ENCODE measurements at regions not wholly inside any gene's neighbourhood (a gene's known extent, or its start where the extent isn't known, plus 50 kb on each side); places are given as distances from the start of the nearest gene placed in this dataset.
"Not testable (repeated sequence)": the region's sequence is repeated elsewhere in the genome, so short reads cannot be mapped to it uniquely, and the experiment has no call there.

DNA sequence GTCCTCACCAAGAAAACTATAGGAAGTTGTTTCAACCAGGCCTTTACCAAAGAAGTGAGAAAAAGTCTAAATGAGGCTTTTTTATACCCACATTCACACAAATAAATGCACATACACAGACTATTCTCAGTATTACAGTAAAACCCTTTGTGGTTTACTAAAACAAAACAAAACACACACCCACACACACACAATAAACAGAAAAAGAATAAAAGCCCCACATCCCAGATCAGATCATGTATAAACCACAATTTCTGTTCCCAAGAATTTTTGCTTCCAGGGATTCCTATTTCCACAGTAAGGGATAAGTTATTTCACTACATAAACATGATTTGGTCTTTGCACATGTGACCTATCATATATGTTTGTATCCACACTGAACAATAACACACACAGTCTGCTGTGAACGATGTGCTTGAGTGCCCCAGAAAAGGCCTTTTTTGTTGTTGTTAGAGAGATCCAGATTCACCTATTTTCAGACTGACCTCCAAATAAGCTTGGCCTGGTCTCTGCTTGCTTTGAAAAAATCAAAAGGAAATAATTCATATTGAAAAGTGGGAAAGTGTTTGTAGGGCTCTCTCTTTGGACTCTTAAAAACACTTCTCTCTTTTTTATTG, 283.4 kb upstream of the ATP11B start:
- DNase-seq (ENCODE audit: low read depth): no peak

DNA sequence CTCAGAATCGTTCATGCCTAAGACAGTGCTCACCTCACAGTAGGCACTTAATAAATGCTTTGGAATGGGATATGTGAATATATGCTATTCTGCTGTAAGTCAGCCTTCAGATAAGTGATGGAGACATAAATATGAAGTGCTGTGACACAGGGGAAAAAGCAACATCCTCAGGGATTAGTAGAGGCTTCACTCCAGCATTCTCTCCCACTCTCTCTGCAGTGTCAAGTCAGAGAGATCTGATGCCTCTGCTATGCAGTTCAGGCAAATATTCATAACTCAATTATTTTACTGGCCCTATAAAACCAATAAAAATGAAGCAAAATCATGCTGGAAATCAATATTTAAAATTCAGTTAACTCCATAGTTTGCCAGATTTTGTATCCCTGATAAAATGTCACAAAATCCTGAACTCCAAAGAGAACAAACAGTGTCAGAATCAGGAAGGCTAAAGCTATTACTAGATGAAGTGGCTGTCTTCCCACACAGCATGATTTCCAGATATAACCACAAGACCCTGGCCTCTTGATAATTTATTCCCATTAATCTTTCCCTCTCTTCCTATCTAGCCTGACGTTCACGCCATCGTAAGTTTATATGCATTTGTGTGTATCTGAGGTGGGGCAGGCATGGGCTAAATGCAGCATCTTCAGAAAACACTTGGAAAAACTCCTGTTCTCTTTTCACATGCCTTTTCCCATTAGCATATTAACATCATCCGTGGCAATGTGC, 278.9 kb upstream of the ATP11B start:
- no peak for DNase-seq (ENCODE audit: low read depth)

DNA sequence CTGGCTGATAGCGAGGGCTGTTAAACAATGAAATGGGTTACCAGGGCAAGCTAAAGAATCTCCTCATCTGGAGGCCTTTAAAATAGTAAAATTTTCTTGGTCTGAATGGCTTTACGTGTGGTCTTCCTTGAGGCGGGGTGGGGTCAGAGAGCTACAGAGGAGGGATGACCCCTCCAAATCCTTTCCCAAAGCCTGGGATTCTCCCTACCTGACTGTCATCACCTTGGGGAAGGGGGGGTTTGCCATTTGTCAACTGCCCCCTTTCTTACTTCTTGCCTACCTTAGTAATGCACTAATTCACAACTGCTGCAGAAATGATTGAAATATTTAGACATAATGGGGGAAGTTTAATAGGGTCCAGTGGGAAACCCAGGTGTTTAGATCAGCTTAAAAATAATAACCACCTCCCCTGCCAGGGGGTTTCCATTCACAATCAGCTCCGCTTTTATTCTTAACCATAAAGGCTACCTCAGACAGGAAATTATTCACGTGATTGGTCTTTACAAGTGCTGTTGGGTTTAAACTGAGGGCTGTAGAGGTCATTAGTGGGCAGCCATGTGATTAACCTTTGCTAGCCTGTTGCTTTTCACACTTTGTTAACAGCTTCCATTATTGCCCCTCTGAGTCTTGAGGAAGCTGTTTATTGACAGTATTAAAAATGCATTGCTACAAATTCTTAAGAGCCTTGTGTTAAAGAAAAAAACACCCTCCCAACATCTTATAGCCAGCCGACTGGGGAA, 276.5 kb upstream of the ATP11B start:
- no peak for DNase-seq (ENCODE audit: low read depth)

DNA sequence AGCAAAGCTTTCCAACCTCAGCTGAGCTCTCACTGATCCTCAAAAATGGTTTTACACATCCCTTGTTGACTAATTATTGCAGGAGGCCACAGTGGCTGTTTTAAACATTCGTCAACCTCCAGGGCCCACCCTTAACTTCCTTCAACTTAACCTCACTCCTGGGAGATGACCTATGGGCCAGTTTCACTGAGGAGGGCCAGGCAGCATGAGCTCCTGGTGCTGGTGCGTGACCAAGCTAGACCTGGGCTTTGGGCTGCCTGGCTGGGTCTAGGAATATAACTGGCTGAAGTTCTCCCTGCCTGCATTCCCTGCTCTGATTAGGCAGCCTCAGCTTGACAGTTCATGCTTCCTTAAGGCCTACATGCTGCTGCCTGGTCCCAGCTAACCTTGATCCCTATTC, 273.7 kb upstream of the ATP11B start:
- no peak for DNase-seq (ENCODE audit: low read depth)

DNA sequence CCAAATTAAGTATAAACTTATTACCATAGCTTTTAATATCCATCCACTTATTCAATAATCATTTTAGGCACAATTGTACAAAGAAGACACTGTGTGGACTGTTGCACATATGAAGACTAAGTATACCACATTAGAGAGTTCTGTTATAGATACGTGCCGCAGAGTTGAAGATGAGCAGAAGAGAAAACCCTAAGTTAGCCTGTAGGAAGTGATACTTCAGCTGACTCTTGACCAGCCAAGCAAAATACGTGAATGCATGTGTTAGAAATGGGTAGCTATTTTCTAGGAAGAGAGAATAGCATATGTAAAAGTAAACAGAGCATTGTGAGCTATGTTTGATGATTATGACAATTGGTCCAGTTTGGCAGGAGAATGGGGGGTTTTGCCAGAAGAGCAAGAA, 272.0 kb upstream of the ATP11B start:
- no peak for DNase-seq (ENCODE audit: low read depth)

DNA sequence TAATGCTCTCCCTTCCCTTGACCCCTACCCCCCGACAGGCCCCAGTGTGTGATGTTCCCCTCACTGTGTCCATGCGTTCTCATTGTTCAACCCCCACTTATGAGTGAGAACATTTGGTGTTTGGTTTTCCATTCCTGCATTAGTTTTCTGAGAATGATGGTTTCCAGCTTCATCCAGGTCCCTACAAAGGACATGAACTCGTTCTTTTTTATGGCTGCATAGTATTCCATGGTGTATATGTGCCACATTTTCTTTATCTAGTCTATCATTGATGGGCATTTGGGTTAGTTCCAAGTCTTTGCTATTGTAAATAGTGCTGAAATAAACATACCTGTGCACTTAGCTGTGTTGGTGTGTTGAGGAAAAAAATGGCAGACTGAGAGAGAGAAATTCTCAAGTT, 269.9 kb upstream of the ATP11B start:
- DNase-seq (ENCODE audit: low read depth): not testable (repeated sequence)

DNA sequence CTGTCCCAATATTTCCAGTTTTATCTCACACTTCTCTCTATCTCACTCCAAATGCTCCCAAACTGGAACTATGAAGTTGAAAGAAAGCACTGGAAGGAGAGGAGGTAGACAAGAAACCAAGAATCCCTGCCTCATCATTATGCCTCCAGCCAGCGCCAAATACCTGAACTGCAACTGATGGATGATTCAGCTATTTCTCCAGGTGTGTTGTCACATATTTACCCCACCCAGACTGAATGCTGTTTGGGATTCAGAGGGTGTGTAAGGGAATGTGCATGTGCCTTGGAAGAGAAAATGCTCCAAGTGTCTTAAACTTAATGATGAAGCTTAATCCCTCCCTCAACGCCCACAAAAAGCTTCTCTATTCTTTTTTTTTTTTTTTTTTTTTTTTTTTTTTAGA, 269.5 kb upstream of the ATP11B start:
- no peak for DNase-seq (ENCODE audit: low read depth)

DNA sequence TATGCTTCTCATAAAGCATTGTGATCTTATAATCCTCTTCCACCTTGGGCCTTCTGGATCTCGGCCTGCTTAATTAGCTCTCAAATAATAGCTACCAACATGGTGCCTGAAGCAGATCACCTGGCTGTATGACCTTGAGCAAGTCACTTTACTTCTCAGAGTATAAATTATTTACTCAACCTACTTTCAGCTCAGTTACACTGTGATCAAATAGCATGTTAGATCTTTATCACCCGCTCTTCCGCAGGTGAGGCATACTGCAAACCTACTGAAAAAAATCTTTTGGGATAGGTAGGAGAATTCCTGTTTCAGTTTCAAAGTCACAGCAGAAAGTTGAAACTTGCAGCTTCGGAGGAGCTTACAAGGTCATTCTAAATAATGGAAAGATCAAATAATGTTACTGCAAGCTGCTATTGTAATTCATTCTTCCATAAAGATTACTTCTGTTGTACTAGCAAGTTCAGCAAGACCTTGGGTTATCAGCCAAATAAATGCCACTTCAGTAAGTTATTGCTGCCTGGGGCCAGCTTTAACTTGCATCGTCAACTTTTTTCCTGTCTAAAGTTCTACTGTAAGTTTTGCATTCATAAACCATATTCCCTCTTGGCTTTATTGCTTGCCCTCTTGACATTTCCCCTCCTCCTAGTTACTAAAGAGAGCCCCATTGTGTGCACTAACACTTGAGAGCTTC, 268.4 kb upstream of the ATP11B start:
- no peak for DNase-seq (ENCODE audit: low read depth)

DNA sequence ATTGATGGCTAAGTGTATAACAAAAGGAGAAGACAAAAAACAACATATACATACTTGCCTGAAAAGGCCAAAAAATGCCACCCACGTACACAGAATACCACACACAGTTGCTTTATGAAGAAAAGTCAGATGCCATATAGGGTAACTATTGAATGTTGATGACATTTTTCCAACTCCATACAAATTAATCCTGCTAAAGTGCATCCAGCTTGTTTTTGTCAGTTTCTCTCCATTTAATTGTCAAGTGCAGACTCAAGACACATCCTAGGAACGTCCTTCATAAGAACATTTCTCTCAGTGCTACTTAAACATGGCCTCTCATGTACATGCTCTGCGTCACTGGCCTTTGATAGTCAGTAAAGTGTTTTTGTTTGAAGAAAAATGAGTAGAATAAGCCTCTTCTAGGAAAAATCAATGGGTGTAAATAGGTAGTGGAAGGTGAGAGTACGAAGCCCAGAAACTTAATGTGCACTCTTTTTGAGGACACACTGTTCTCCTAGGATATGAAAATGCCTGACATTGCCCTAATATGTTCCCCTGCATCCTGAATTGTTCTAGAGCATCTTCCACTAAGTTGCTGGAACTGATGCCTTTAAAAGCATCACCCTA, 267.4 kb upstream of the ATP11B start:
- DNase-seq (ENCODE audit: low read depth): no peak

DNA sequence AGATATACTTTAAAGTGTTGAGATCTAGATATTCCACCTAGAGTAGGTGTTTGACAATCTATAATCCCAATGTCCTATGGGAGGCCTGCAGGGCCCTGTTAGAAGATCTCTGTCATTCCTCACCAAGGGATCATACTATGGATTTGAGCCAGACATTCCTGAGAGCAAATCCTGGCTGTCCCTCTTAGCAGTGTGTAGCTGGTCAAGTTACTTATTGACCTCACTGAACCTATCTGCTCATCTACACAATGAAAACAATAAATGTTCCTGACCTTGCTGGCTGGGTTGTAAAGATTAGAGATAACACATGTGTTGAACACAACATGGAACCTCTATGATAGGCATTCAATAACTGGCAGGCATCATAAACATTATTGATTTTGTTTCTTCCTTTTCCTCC, 265.6 kb upstream of the ATP11B start:
- no peak for DNase-seq (ENCODE audit: low read depth)

DNA sequence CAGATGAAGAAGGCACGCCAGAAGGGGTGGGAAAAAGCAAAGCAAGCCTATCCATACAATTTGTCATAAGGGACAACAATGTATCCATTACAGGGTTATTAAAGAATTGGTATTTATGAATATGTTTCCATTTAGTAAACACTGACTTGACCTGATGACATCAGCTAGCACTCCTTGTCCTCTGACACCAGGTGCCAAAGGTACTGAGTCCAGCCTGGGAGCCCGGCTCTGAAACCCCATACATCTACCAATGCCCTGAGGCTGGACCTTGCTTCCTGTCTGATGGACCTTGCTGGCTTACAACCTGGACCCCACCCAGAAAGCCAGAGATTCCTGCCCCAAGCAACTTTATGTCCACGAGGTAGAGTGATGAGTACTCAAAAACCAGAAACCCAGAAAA, 263.0 kb upstream of the ATP11B start:
- DNase-seq (ENCODE audit: low read depth): no peak

DNA sequence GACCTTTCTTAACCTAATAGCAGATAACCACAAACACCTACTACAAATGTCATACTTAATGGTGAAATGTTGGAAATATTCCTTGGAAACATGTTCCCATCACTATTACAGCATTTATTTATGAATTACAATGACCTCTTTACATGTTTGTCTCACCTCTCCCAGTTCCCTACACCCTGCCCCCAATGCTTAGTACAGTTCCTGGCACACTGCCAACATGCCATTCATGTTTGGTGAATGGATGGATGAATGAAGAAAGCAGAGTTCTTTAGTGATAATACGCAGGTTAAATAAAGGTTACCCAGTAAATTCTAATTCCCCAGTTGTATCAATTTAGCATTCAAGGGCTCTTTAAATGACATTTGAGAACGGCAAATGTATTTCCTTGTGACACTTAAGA, 259.9 kb upstream of the ATP11B start:
- no peak for DNase-seq (ENCODE audit: low read depth)

DNA sequence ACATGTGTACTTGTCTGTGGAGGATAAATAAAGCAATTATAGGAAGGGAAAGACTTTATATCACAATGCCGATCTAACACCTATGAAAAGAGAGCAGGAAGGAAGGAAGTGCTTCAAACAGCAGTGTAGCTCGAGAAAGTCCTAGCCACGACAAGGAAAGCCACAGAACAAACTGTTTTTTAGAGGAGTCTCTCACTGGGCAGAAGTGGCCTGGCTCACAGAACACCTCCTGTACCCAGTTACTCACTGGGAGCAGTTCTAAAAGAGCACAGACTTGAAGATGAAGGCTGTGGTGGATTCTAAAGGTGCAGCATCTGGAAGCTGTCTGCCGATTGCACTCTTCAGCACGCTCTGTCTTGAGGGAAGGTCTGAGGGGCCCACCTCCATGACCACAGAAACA, 248.8 kb upstream of the ATP11B start:
- DNase-seq (ENCODE audit: low read depth): no peak

DNA sequence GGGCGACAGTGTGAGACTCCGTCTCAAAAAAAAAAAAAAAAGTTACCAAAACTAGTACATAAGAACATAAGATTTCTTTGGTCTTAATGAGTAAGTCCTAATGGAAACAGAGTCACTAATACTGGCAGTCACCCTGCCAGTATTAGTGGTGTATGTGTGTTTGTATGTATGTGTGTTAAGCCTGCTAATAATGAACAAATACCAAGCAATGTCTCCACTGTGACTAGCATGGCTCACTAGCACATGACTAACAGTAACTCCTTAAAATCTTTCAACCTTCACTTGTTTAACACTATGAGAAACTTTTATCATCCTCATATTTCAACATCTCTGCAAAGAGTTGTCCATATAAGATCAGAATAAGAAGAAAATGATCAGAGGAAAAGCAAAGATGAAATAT, 231.0 kb upstream of the ATP11B start:
- DNase-seq (ENCODE audit: low read depth): no peak

DNA sequence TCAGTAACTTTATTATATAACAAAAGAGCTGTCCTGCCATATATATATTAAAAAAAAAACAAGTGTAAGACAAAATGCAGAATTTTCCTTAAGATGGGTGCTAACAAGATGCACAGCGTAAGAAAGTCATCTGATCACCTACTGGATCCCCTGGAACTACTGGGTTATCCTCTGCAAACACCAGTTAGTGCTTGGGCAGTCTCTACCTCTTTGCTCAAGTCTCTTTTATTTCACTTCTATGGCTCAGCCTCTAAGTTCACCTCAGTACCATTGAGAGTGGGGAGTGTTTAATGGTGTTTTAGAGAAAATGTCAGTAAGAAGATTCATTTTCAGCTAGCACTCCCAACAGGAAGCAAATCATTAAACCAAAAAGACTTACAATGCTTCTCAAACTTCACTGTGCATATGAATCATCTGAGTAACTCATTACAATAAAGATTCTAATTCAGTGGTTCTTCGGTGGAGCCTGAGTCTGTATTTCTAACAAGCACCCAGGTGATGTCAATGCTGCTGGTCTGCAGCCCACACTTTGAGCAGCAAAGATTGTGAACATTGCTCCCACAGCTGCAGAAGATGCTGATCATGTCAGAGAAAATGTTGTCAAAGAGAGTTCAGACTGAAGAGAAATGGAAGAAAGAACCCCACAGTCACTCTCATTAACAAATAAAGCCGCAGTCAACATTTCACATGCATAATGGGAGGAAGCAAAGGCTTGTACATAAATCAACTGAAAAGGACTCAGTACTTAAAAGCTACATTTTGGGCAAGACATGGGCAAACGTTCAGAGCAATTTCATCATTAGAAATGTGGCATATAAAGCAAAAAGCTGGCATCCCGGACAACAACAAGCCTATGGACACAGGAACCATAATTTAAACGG, 227.1 kb upstream of the ATP11B start:
- DNase-seq (ENCODE audit: low read depth): no peak

DNA sequence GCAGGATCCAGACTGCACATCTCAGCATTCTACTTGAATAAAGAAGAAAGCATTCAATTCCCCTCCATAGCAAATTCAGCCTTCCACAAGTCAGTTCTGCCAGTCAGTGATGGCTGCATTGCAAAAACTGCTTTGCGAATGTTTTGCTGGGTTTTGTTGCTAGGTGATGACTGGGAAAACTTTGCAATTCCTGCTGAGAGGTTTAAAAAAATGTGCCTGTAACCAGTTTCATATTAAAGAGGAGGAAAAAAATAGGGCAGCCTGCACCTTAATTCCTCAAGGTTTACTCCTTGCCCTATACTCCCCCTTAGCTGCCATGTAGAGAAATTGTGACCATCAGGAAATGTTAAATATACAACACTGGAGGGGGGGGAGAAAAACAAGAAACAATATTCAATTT, 225.6 kb upstream of the ATP11B start:
- no peak for DNase-seq (ENCODE audit: low read depth)

DNA sequence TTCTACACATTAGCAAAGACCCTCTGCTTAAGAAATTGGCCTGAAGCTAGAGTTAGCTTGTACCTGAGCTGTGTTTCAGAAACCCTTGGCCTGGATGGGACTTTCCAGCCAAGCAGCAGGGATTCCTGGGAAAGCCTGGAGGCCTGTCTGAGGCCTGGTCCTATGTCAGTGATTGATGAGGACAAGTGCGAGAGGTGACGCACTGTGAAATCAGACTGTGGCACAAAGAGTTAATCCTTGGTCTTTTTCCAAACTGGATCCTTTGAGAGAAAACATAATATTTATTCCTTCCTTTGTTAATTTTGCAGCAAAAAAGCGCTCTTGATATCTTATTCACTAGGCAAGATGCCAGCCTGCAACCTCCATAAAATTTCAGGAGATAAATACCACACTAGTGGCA, 225.0 kb upstream of the ATP11B start:
- DNase-seq (ENCODE audit: low read depth): no peak

DNA sequence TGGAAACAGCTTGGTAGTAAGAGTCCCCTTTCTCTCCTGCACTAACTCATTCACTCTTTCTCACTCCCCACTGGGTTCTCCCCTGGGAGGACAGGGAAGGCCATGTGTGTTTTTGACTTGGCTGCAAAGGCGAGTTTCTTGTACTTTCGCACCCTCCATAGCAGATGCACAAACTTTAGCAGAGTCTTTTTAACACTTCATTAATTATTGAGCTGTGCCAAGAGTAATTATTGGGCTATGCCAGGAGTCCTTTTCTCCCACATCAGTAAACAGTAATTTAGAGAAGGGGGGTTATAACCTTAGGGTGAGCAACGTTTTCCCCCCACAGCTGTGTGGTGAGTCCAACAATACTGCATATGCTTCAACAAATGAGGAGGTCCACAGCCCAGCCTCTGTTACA, 224.4 kb upstream of the ATP11B start:
- no peak for DNase-seq (ENCODE audit: low read depth)

DNA sequence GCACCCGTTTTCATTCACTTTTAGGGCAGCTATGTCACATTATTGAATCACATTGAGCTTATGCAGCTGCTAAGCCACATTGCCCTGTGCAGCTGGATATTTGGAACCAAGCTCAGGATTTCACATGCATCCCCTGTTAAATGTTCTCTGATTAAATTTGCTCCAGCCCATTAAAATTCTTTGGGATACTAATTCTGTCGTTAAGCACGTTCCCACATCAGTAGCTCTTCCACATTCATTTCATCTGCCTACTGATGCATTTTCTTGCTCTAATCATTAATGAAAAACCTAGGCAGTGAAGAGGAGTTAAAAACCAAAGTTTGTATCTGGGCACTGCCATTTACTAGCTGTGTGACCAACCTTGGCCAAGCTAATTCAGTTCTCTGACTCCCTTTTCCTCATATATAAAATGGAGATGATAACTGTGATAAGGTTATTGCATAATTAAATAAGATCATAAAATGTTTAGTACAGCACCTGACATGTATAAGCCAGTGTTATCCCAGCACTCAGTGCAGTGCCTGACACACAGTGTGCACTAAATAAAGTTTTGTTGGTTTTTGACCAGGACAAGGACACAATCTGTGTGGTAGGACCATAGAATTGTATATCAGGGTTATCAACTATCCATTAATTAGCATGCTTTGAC, 222.2 kb upstream of the ATP11B start:
- no peak for DNase-seq (ENCODE audit: low read depth)

DNA sequence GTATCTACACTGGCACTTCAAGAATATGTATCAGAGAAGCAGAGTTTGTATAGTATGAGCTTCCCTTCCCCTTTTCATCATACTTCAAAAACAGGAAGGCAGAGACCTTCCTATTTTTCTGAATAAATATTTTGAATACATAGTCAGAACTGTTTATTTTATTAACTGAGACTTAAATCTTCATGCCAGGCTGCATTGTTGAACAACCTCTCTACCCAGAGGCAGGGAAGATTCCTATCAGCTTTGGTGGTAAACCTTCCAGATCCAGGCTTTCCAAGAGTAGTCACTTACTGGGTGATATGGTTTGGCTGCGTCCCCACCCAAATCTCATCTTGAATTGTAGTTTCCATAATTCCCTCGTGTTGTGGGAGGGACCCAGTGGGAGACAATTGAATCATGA, 217.4 kb upstream of the ATP11B start:
- no peak for DNase-seq (ENCODE audit: low read depth)

DNA sequence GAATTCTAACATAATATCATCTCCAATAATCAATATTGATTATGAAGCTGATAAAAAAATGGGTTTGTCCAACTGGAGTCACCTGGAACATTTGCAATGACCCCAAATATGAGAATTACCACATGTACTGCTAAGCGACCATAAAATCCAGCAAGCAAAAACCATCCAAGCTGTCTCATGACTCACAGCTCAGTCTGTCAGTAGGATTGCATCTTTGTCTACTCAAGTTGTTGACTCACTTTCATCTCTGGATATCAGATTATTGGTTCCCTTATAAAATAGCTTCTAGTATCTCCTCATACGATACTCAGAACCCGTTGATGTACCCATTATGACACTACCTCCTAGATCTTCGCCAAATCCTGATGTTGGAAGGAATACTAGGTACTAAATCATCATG, 209.8 kb upstream of the ATP11B start:
- no peak for DNase-seq (ENCODE audit: low read depth)
